HEK293T (cell line): ENCODE measurements at regions not wholly inside any gene's neighbourhood (a gene's known extent, or its start where the extent isn't known, plus 50 kb on each side); places are given as distances from the start of the nearest gene placed in this dataset.

ENCODE experiments used
- CTCF ChIA-PET: fragments of 350-600 bp; formaldehyde crosslinking; extraction: SDS; loops from one replicate; lab custom pipeline; 2021; ENCODE audit warnings: antibody characterized with exemption, inconsistent platforms; lab: Yijun Ruan, JAX
- POLR2A ChIA-PET: fragments of 350-600 bp; formaldehyde crosslinking; extraction: SDS; loops from one replicate; lab custom pipeline; 2020; ENCODE audit warnings: antibody characterized with exemption, inconsistent platforms; lab: Yijun Ruan, JAX
- DNase-seq: peaks from one replicate; pipeline ENCODE4 v3.0.0; 2012; ENCODE audit warnings: mixed read lengths; ENCODE audit errors: extremely low spot score
- ARNT ChIP-seq: fragments of 450-650 bp; IDR thresholded peaks from 2 replicates; pipeline ENCODE4 v1.6.1; 2017; ENCODE audit warnings: mild to moderate bottlenecking
- ELF4 ChIP-seq: fragments of 450-650 bp; IDR thresholded peaks from 2 replicates; pipeline ENCODE4 v1.6.1; 2017; ENCODE audit warnings: antibody characterized with exemption
- FOXM1 ChIP-seq: fragments of 450-650 bp; IDR thresholded peaks from 2 replicates; pipeline ENCODE4 v1.6.1; 2017; ENCODE audit warnings: mild to moderate bottlenecking, borderline replicate concordance
- LEF1 ChIP-seq: fragments of 450-650 bp; IDR thresholded peaks from 2 replicates; pipeline ENCODE4 v1.6.1; 2017; ENCODE audit warnings: mild to moderate bottlenecking, borderline replicate concordance
- NFRKB ChIP-seq: fragments of 450-650 bp; IDR thresholded peaks from 2 replicates; pipeline ENCODE4 v1.6.1; 2016; ENCODE audit warnings: mild to moderate bottlenecking, moderate library complexity
- TARDBP ChIP-seq: fragments of 450-650 bp; IDR thresholded peaks from 2 replicates; pipeline ENCODE4 v1.6.1; 2016
- ZNF384 ChIP-seq: fragments of 450-650 bp; IDR thresholded peaks from 2 replicates; pipeline ENCODE4 v1.6.1; 2016
- TF ChIP-seq, protein P1 (sequence below): fragments of 450-650 bp; IDR thresholded peaks from 2 replicates; pipeline ENCODE4 v1.6.1; 2016

DNA sequence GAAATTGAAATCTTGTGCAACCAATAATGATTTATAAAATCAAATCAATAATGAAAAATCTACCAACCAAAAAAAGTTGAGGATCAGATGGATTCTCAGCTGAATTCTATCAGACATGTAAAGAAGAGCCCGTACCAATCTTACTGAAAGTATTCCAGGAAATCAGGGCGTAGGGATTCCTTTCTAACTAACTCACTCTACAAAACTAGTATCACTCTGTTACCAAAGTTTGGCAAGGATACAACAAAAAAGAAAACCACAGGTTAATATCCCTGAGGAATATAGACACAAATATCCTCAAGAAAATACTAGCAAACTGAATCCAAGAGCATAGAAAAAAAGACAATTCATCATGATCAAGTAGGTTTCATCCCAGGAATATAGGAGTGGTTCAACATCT lies 52.8 kb upstream of the ADGRL4 start:
- POLR2A ChIA-PET = no interaction called here
- no peak for DNase-seq
- TF ChIP-seq ELF4 (no peak), TARDBP (no peak), ZNF384 (no peak), FOXM1 (no peak), ARNT (no peak), LEF1 (no peak), NFRKB (no peak)
- TF ChIP-seq, protein P1, sequence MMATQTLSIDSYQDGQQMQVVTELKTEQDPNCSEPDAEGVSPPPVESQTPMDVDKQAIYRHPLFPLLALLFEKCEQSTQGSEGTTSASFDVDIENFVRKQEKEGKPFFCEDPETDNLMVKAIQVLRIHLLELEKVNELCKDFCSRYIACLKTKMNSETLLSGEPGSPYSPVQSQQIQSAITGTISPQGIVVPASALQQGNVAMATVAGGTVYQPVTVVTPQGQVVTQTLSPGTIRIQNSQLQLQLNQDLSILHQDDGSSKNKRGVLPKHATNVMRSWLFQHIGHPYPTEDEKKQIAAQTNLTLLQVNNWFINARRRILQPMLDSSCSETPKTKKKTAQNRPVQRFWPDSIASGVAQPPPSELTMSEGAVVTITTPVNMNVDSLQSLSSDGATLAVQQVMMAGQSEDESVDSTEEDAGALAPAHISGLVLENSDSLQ = no peak
- CTCF ChIA-PET = no interaction called here
